A549 (cell line): ENCODE measurements at regions not wholly inside any gene's neighbourhood (a gene's known extent, or its start where the extent isn't known, plus 50 kb on each side); places are given as distances from the start of the nearest gene placed in this dataset.

Source experiments
- ATAC-seq, 2 experiments: fragments of 200-7000 bp in 1 of 2; fragments of >200 bp in 1 of 2; cut with Nextera tagmentation in 1 of 2; cut with Tn5 transposase in 1 of 2; 3 replicates each; pipeline versions ENCODE4 v1.8.0 to v1.9.1; 2018 to 2020; ENCODE audit warnings: mild to moderate bottlenecking in 1 of 2, moderate library complexity in 1 of 2
- CTCF ChIA-PET: fragments of 300-600 bp; sonication (Branson Sonifier 250); formaldehyde crosslinking; extraction: SDS; loops from one replicate; lab custom pipeline; 2021; ENCODE audit warnings: antibody characterized with exemption, inconsistent platforms; lab: Yijun Ruan, JAX
- POLR2A ChIA-PET: fragments of 350-600 bp; formaldehyde crosslinking; extraction: SDS; loops from one replicate; lab custom pipeline; 2021; ENCODE audit warnings: antibody characterized with exemption, inconsistent platforms; lab: Yijun Ruan, JAX
- DNase-seq, 2 experiments: peaks; one replicate each; pipeline versions ENCODE4 v3.0.0 to v3.0.0-alpha.2; 2011 to 2016; ENCODE audit warnings: low read depth in 1 of 2, low spot score in 1 of 2
- FAIRE-seq: peaks from 2 replicates; lab custom pipeline; 2011; peaks lifted over from hg19 to GRCh38; lab: Jason Lieb, UNC
- H3K27ac ChIP-seq, 2 experiments: fragments of >200 bp; sonication (Bioruptor Twin); formaldehyde crosslinking; 3 replicates each; pipeline ENCODE4 v1.5.1; 2016 to 2017
- H3K4me1 ChIP-seq: fragments of >200 bp; sonication (Bioruptor Twin); formaldehyde crosslinking; 3 replicates; pipeline ENCODE4 v1.6.1; 2016
- H3K4me2 ChIP-seq: fragments of >200 bp; sonication (Bioruptor Twin); formaldehyde crosslinking; 3 replicates; pipeline ENCODE4 v1.6.1; 2016
- H3K4me3 ChIP-seq: fragments of >200 bp; sonication (Bioruptor Twin); formaldehyde crosslinking; 3 replicates; pipeline ENCODE4 v1.5.1; 2016
- H3K9me3 ChIP-seq: fragments of >200 bp; sonication (Bioruptor Twin); formaldehyde crosslinking; 3 replicates; pipeline ENCODE4 v1.6.1; 2016
- ATOH8 ChIP-seq: fragments of 250-450 bp; sonication (Bioruptor Pico); IDR thresholded peaks from 2 replicates; pipeline ENCODE4 v1.5.0; 2020; ENCODE audit warnings: low read depth, mild to moderate bottlenecking, moderate library complexity
- BCL3 ChIP-seq: fragments of >200 bp; sonication (Bioruptor Twin); formaldehyde crosslinking; IDR thresholded peaks from 3 replicates; pipeline ENCODE4 v1.6.1; 2016
- CBX2 ChIP-seq: fragments of 200-600 bp; sonication (generic); IDR thresholded peaks from 2 replicates; pipeline ENCODE4 v1.6.1; 2016; ENCODE audit warnings: low read depth, mild to moderate bottlenecking, borderline replicate concordance
- CEBPB ChIP-seq, 2 experiments: fragments of >200 bp in 1 of 2; sonication (Bioruptor Twin) in 1 of 2; formaldehyde crosslinking in 1 of 2; IDR thresholded peaks; 2 replicates each; pipeline ENCODE4 v1.6.1; 2012 to 2016
- E2F6 ChIP-seq: IDR thresholded peaks from 2 replicates; pipeline ENCODE4 v1.6.1; 2012; ENCODE audit warnings: low read depth, borderline replicate concordance
- EHF ChIP-seq: fragments of 250-450 bp; sonication (Bioruptor Pico); IDR thresholded peaks from 2 replicates; pipeline ENCODE4 v1.5.0; 2020; ENCODE audit warnings: mild to moderate bottlenecking
- ESRRA ChIP-seq: fragments of 150-350 bp; IDR thresholded peaks from 2 replicates; pipeline ENCODE4 v1.6.1; 2014; ENCODE audit warnings: mild to moderate bottlenecking, low read length, borderline replicate concordance
- FOSB ChIP-seq: fragments of 250-450 bp; sonication (Bioruptor Pico); IDR thresholded peaks from 2 replicates; pipeline ENCODE4 v1.5.0; 2020; ENCODE audit warnings: mild to moderate bottlenecking, moderate library complexity
- FOXS1 ChIP-seq: fragments of 250-450 bp; sonication (Bioruptor Pico); IDR thresholded peaks from 2 replicates; pipeline ENCODE4 v1.5.0; 2020; ENCODE audit warnings: mild to moderate bottlenecking, moderate library complexity
- HDAC2 ChIP-seq: fragments of 200-600 bp; sonication (generic); IDR thresholded peaks from 2 replicates; pipeline ENCODE4 v1.6.1; 2016
- HMGXB4 ChIP-seq: fragments of 250-450 bp; sonication (Bioruptor Pico); IDR thresholded peaks from 2 replicates; pipeline ENCODE4 v1.5.0; 2021; ENCODE audit warnings: mild to moderate bottlenecking, moderate library complexity, borderline replicate concordance
- HOXB5 ChIP-seq: fragments of 250-450 bp; sonication (Bioruptor Pico); IDR thresholded peaks from 2 replicates; pipeline ENCODE4 v1.5.0; 2020; ENCODE audit warnings: mild to moderate bottlenecking, moderate library complexity
- KDM1A ChIP-seq: fragments of 200-600 bp; sonication (generic); IDR thresholded peaks from 2 replicates; pipeline ENCODE4 v1.6.1; 2016; ENCODE audit warnings: low read depth, mild to moderate bottlenecking
- MAZ ChIP-seq: fragments of 150-350 bp; IDR thresholded peaks from 2 replicates; pipeline ENCODE4 v1.6.1; 2014; ENCODE audit warnings: antibody characterized with exemption, low read depth, low read length, borderline replicate concordance
- NFE2L2 ChIP-seq: fragments of 150-350 bp; conservative IDR thresholded peaks from 2 replicates; pipeline ENCODE4 v1.6.1; 2014; ENCODE audit warnings: low read length
- NPAS2 ChIP-seq: fragments of 250-450 bp; sonication (Bioruptor Pico); IDR thresholded peaks from 2 replicates; pipeline ENCODE4 v1.8.0; 2022; ENCODE audit warnings: mild to moderate bottlenecking, moderate library complexity, borderline replicate concordance
- NR3C1 ChIP-seq: fragments of >200 bp; sonication (Bioruptor Twin); formaldehyde crosslinking; IDR thresholded peaks from 3 replicates; pipeline ENCODE4 v1.6.1; 2017
- PBX3 ChIP-seq: IDR thresholded peaks from 2 replicates; pipeline ENCODE4 v1.6.1; 2012
- POLR2AphosphoS2 ChIP-seq: conservative IDR thresholded peaks from 2 replicates; pipeline ENCODE4 v1.6.1; 2012; ENCODE audit warnings: low read length, improper control_type of control experiment, inconsistent platforms
- RCOR1 ChIP-seq: fragments of 150-350 bp; IDR thresholded peaks from 2 replicates; pipeline ENCODE4 v1.6.1; 2014; ENCODE audit warnings: antibody characterized with exemption, low read length, low read depth
- RFX5 ChIP-seq: fragments of 450-650 bp; IDR thresholded peaks from 2 replicates; pipeline ENCODE4 v1.7.1; 2014; ENCODE audit warnings: antibody characterized with exemption, mild to moderate bottlenecking, moderate library complexity
- TP53 ChIP-seq: fragments of 250-450 bp; sonication (Bioruptor Pico); IDR thresholded peaks from 2 replicates; pipeline ENCODE4 v1.5.0; 2021; ENCODE audit warnings: mild to moderate bottlenecking, moderate library complexity
- ZSCAN20 ChIP-seq: fragments of 250-450 bp; sonication (Bioruptor Pico); IDR thresholded peaks from 2 replicates; pipeline ENCODE4 v1.8.0; 2022; ENCODE audit warnings: mild to moderate bottlenecking, moderate library complexity
- WGBS: methylation state at CpG from one replicate; pipeline ENCODE4 v1.1.6; 2017; ENCODE audit errors: missing lambda C conversion rate; 5-methylcytosine and 5-hydroxymethylcytosine counted together

- TF ChIP-seq HMGXB4 (CRISPR knock-in tag) (no peak), BCL3 (no peak), POLR2AphosphoS2 (no peak)
These were observed 202.9 kb downstream of the ZNF248 start (continued) for GRCh38 chr10:37654466-37654865.

GRCh38 chr10:37643187-37643586 lies 214.2 kb downstream of the ZNF248 start:
- CTCF ChIA-PET = no interaction called here
- 0 out of 3 replicates have a peak, but pooled peaks cover 3% of the 10 kb centered on the region for H3K9me3 ChIP-seq
- H3K4me2 ChIP-seq = no peak overlapping the region
- POLR2A ChIA-PET = no interaction called here
- H3K4me3 ChIP-seq = no peak overlapping the region
- no peak for FAIRE-seq
- 45% methylated on average over 1 of the region's 1 CpG for WGBS
- no peak for ATAC-seq
- DNase-seq = no peak
- H3K4me1 ChIP-seq = no peaks in the 10 kb centered on the region
- TF ChIP-seq CBX2 (no peak), HDAC2 (no peak), ATOH8 (CRISPR knock-in tag) (no peak), RCOR1 (no peak), EHF (CRISPR knock-in tag) (no peak), CEBPB (IDR thresholded peaks at IDR 0.05) (no peak), TP53 (CRISPR knock-in tag) (no peak), E2F6 (no peak), NPAS2 (CRISPR knock-in tag) (no peak), HOXB5 (CRISPR knock-in tag) (no peak), HMGXB4 (CRISPR knock-in tag) (no peak), MAZ (no peak), NFE2L2 (no peak), ESRRA (no peak), NR3C1 (no peak), FOXS1 (no peak)
- TF ChIP-seq, all 56 proteins: peak for 0
- H3K27ac ChIP-seq = no peak overlapping the region

- no peak for ATAC-seq
- Histone ChIP-seq H3K4me1 (no peaks in the 10 kb centered on the region), H3K4me3 (no peak overlapping the region), H3K9me3 (no peaks in the 10 kb centered on the region; the same call in 2 of the 3 replicates), H3K4me2 (no peak overlapping the region), H3K27ac (no peak overlapping the region)
- no peak for TF ChIP-seq ZSCAN20 (CRISPR knock-in tag)
- no peak for TF ChIP-seq RFX5
- no peak for TF ChIP-seq CEBPB (IDR thresholded peaks at IDR 0.05)
- TF ChIP-seq NR3C1 = no peak
- no peak for TF ChIP-seq PBX3
- no peak for TF ChIP-seq KDM1A
- no peak for TF ChIP-seq FOSB (CRISPR knock-in tag)
- no peak for TF ChIP-seq NFE2L2
- TF ChIP-seq BCL3 = no peak
- POLR2A ChIA-PET = no interaction called here
- DNase-seq = no peak
- FAIRE-seq = no peak
- 49% methylated on average over 7 of the region's 8 CpGs for WGBS
- CTCF ChIA-PET = no interaction called here
These were observed 217.1 kb downstream of the ZNF248 start for GRCh38 chr10:37640301-37640700.
